Right renal cortex interstitium (tissue), 3 donors: ENCODE measurements at regions not wholly inside any gene's neighbourhood (a gene's known extent, or its start where the extent isn't known, plus 50 kb on each side); places are given as distances from the start of the nearest gene placed in this dataset.

Source experiments
- DNase-seq, 3 donors: peaks; one replicate each; pipeline ENCODE4 v3.0.0-alpha.2; 2013; ENCODE audit warnings: low read depth in 3 of 3, low spot score in 2 of 3

GRCh38 chr10:121217331-121217730 lies 366.2 kb downstream of the WDR11 start:
- DNase-seq = no peak

- no peak for DNase-seq
Measured at GRCh38 chr10:121221072-121221471, 369.9 kb downstream of the WDR11 start.

DNA sequence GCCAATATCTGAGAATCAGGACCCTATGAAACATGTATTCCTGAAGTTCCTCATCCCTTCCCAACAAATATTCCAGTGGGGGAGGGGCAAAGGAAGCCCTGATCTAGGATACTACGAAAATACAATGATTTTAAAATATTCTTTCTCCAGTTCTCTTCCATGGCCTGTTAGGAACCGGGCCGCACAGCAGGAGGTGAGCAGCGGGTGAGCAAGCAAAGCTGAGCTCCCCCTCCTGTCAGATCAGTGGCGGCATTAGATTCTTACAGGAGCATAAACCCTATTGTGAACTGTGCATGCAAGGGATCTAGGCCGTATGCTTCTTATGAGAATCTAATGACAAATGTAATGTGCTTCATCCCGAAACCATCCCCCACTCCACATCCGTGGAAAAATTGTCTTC lies 370.8 kb downstream of the WDR11 start:
- DNase-seq = no peak

GRCh38 chr10:121222842-121223241 lies 371.7 kb downstream of the WDR11 start:
- DNase-seq = no peak

GRCh38 chr10:121231079-121231478 lies 367.2 kb downstream of the FGFR2 start:
- DNase-seq = no peak

DNA sequence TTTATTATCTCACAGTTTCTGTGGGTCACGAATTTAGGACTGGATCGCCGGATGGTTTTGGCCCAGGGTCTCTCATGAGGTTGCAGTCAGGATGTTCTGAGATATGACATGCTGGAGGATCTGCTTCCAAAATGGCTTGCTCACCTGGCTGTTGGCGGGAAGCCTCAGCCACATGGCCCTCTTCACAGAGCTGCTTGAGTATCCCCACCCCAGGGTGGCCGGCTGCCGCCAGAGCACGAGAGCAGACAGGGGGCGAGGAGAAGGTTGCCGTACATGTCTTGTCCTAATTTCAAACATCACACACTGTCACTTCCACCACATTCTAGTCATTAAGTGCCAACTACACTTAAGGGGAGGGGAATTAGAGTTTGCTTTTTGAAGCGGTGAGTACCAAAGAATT lies 365.8 kb downstream of the FGFR2 start:
- no peak for DNase-seq

- no peak for DNase-seq
Measured at GRCh38 chr10:121235692-121236091, 362.6 kb downstream of the FGFR2 start.

- DNase-seq = no peak
Measured at GRCh38 chr10:121236621-121237020, 361.6 kb downstream of the FGFR2 start.

DNA sequence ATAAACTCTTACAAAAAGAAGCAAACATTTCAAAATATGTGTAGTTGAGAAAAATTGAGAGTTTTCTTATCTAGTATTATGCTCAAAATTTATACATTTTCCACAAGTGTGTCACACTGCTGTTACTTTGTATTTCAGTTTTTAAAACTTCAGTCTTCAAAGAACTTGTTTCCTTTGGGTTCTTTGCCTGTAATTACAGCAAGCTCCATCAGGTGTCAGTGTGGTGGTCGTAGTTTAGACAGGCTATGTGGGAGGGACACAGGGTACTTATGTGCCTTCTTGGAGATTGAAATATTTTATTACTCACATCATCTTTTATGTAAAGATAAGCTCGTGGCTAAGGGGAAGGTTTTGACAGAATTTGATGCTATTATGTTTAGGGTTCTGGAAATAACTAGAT lies 360.5 kb downstream of the FGFR2 start:
- no peak for DNase-seq

GRCh38 chr10:121240011-121240410 lies 358.2 kb downstream of the FGFR2 start:
- no peak for DNase-seq

GRCh38 chr10:121240556-121240955 lies 357.7 kb downstream of the FGFR2 start:
- no peak for DNase-seq

GRCh38 chr10:121241337-121241736 lies 356.9 kb downstream of the FGFR2 start:
- DNase-seq = no peak

DNA sequence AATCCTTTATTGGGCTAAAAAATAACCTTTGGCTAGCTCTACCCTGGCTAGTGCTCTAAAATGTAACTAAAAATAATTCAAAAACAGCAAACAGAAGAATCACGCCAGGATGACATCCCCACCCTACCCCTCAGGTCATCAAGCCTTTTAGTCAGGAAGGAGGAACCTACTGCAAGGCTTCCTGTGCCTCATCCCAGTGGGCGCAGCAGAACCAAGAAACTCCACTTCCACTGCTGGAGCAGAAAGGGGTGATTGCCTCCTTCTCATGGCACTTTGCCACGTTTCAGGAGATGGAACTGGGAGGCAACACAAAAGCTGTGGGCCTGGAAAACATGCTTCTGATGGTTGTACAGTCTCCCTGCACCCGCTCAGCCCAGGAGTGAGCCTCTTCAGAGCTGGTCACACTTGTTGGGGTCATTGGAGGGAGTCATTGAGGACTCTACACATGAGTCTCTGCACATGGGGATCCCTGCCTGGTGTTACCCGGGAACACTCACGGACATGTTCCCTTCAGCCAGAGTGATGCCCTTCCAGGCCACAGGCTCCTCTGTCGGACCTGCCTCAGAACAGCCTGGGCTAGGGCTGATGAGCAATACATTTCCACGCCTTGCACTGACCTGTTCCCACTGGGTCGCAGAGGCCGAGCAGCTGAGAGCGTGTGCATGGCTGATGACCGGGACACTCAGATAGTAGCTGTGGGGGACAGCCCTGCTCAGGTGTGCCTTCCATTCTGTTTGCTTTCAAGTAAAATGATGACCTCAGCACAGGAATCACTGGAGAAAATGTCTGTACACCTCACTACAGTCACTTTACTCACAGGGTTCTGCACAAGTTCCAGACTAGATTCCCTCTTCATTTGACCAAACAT lies 355.3 kb downstream of the FGFR2 start:
- DNase-seq = no peak

DNA sequence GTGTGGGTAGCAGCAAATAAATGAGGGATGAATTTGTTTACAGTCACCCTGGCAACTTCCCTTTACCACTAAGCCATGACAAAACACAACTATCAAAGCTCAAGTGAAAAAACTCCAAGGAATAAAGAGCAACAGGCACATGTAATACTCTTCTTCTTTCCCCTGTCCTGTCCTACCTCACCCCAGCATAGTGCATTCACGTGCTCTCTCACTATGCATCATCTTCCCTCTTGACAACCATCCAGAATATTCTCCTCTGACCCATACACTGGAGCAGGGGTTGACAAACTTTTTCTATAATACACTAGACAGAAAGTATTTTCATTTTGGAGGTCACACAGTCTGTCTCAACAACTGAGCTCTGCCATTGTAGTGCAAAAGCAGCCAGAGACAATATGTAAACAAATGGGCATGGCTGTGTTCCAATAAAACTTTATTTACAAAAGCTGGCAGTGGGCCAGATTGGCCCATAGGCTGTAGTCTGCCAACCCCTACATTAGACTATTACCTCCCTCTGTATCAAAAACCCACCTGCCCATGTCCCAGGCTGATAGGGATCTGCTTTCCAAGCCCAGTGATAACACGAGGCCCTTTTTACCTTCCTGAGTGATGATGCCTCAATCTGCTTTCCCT lies 354.5 kb downstream of the FGFR2 start:
- DNase-seq = no peak

- peak; percentile 45 to 56 (median 47) for DNase-seq
Measured at GRCh38 chr10:121244818-121245217, 353.4 kb downstream of the FGFR2 start.

GRCh38 chr10:121245754-121246153 lies 352.5 kb downstream of the FGFR2 start:
- DNase-seq = no peak

- DNase-seq = no peak
Measured at GRCh38 chr10:121248266-121248665, 350.0 kb downstream of the FGFR2 start.

DNA sequence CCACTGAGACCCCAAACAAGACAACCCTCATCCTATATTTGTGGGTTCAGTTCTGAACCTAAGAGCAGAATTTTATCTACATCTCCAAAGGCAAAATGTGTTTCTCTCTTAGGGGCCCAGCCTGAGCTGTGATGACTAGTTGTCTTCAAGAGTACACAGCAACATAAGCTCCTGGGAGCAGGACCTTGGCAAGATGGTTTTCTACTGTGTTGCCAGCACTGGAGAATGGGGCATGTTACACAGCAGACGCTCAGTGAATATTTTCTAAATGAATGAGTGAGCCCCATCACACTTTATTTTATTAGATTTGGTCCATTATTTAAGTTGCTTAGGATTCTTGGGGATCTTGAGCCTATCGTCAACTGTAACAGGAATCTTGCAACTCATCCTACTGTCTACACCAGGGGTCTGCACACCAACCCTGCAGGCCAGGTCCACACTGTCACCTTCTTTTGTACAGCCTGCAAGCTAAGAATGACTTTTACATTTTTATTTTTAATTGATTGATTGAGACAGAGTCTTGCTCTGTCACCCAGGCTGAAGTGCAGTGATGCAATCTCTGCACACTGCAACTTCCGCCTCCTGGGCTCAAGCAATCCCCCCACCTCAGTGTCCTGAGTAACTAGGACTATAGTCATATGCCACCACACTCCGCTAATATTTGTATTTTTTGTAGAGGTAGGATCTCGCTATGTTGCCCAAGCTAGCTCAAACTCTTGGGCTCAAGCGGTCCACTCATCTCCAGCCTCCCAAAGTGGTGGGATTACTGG lies 347.1 kb downstream of the FGFR2 start:
- no peak for DNase-seq

DNA sequence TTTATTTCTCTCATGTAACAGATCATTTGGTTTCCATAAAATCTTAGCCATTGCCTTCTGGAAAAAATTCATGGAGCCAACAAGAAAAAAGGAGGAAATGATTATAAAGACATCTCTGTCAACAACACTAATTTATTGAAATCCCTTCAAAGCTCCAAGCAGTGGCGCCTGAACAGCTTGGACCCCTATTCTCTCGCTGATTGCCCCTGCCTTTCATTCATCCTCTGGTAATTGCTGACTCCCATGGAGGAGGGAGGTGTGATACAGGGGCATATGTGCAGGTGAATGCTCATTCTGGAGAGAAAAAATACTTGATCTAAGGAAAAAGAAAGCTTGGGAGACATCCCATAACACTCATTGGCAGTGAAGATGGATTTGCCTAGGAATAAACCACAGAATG lies 345.5 kb downstream of the FGFR2 start:
- DNase-seq = no peak

DNA sequence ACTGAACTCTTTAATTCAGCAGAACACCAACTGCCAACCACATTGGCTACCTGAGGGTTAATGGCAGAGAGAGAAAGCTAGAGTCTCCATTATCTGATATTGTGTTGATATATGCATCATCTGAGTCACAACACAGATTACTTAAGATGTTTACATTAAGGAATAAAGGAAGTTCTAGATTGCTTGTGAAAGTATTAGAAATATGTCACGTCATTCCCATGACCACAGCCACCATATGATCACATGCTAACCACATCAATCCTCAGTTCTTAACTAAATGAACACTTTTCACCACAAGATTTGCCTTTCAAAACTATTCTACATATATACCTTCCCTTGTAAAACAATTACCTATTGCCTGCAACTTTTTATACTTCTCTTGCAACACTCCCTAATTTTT lies 337.9 kb downstream of the FGFR2 start:
- DNase-seq = no peak

DNA sequence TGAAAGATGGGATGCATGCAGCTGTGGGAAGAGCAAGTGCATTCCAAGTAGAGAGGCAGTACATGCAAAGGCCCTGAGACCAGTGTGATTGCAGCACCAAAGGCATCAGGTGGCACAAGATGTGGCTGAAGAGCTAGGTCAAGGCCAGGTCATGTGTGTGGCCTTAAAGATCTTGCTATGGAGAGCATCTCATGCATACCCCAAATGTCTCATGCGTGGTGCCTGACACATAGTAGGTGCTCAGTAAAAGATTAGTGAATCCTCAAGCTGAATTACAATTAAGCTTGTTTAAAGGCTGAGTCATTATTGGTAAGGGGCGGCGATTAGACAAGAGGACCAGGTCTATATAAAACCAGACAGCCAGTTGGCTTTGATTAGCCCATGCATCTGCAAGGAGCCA lies 336.6 kb downstream of the FGFR2 start:
- no peak for DNase-seq
